ENCODE measurements at regions not wholly inside any gene's neighbourhood (a gene's known extent, or its start where the extent isn't known, plus 50 kb on each side); places are given as distances from the start of the nearest gene placed in this dataset.
"Not testable (repeated sequence)": the region's sequence is repeated elsewhere in the genome, so short reads cannot be mapped to it uniquely, and the experiment has no call there.

DNA sequence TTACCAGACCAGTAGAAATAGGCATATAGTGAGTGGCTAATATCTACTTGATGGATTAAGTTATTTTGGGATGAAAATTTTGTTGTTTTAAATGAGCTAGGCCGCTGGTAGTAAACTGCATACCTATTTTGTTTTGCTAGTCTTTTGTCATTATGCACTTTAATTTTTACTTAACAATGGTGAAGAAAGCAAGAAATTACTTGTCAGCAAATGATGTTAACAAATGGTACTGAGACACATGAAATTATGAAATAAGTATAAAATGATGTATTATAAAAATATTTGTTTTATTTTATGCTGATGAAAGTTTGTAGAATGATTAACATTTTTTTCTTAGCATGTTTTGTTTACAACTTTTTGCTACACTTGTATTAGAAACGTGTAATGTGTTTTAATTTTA is 807.7 kb downstream of the TBC1D32 start:
- no peak for DNase-seq (ENCODE audit: low read depth in 2 of 2, low spot score in 1 of 2)

DNA sequence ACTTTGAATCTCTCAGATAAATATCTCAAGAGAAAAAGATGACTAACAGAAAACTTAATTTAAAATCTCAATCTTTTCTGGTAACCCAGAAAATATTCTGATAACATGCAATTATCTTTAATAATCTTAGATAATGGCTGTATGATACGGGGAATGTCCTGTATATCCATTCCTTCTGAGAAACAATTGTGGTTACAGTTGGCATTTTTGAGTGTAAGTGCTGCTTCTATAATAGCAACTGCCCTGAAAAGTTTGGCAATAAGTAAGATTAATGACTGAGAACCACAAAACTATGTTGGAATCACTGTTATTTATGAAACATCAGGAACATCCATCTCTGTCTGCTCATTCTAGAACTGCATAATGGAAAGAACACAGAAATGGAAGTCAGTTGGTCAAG is 819.7 kb downstream of the TBC1D32 start:
- no peak for DNase-seq (ENCODE audit: low read depth in 2 of 2, low spot score in 1 of 2)

DNA sequence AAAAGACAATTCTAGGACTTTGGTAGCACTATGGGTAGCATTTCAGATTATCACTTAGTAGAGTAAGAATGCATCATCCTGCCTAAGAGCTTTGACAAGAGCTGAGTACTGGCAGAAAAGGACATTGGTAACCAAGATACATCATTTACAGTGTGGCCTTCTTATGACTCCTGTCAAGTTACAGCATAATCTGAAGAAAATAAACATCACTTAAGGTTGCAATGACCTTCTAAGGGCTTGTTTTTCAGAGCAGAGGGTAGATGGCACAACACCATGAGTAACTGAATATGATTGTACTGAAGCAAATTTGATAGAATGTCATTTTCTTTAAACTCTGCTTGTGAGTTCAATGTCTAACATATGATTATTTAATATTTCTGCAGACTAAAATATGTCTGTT is 822.6 kb downstream of the TBC1D32 start:
- DNase-seq (ENCODE audit: low read depth in 2 of 2, low spot score in 1 of 2), result no peak

DNA sequence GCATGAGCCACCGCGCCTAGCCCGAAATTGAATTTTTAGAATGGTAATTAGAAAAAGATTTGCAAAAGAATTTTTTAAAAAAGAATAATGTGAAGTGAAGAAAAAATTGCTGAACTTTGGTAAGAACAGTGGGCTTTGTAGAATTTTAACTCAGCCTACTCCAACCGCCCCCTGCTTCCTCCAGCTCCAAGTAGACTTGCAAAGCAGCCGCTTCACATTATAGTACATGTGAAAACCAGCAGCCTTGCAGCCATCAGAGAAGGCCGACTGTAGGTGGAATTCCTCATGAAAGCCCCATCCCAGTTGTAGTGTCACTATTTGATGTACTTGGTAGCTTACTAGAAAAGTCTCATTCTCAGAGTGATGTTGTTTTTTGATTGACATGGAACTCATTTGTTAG is 835.6 kb downstream of the TBC1D32 start:
- no peak for DNase-seq (ENCODE audit: low read depth in 2 of 2, low spot score in 1 of 2)

DNA sequence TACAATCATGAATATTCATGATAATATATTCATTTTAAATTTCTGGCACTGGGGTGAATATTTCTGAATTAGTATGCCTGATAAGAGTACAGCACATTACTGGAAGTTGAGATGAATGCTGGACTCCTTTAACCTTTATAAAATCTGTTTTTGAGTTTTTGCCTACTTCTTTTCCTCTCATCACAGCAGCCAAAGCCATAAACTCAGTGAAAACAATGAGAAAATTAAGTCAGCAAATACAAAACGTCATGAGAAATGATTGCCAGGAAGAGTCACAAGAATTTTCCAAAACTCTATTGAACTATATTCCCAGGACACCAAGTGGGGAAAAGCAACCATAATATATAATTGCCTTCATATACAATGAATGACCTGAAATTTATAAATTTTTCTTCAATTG is 837.6 kb downstream of the TBC1D32 start:
- DNase-seq (ENCODE audit: low read depth in 2 of 2, low spot score in 1 of 2), result no peak

DNA sequence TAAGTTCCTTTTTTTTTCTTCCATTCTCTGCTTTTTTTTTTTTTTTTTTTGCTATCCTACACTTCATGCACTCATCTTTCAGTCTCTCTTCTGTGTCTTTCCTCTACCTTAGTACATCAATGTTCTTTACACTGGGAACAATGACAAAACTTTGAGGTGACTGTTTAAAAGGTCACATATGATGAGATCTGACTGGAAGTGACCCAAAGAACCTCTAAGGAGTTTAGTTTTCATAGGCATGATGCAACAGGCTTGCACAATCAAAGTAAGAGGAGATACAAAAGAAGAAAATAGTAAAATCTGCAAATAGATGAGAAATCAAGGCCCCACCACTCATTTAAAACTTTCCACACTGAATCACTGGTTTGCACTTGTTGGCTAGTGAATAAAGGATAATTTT is 840.8 kb downstream of the TBC1D32 start:
- DNase-seq (ENCODE audit: low read depth in 2 of 2, low spot score in 1 of 2), result no peak

DNA sequence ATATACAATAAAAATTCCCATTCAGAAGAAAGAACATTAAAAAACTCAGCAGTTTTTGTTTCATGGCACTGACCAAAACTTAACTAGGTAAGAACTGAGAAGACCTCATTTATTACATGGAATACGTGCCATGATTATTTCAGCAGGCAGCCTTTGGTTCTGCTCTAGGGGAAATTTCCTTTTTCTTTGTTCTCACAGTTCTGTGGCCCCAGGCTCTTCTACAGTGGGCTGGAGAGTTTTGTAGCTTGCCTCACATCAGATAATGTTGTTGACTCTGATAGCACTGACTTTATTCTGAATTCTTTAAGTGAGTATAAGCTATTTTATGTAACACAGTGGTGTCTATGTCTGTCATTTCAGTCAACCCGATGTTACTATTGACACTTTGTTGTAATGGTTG is 844.3 kb downstream of the TBC1D32 start:
- DNase-seq (ENCODE audit: low read depth in 2 of 2, low spot score in 1 of 2), result no peak

DNA sequence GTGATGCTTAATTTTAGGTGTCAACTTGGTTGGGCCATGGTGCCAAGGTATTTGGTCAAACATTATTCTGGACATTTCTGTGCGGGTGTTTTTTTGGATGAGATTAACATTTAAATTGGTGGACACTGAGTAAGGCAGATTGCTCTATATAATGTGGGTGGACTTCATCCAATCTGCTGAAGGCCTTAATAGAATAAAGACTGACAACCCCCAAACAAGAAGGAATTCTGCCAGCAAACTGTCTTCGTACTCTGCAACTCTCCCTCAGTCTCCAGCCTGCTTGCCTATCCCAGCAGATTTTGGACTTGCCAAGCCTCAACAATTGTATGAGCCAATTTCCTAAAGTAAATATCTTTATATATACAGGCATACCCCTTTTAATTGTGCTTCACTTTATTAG is 850.1 kb downstream of the TBC1D32 start:
- DNase-seq (ENCODE audit: low read depth in 2 of 2, low spot score in 1 of 2), result no peak

DNA sequence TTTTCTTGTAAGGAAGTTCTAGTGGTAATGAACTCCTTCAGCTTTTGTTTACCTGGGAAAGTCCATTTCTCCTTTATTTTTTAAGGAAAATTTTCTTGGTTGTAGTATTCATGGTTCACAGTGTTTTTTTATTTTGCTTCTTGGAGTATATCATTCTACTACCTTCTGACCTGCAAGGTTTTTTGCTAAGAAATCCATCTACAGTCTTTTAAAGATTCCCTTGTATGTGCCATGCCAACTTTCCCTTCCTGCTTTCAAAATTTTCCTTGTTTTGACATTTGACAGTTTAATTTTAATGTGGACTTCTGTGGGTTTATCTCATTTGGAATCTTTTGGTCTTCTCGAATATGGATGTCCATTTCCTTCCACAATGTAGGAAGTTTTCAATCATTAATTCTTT is 855.6 kb downstream of the TBC1D32 start:
- DNase-seq (ENCODE audit: low read depth in 2 of 2, low spot score in 1 of 2), result no peak

DNA sequence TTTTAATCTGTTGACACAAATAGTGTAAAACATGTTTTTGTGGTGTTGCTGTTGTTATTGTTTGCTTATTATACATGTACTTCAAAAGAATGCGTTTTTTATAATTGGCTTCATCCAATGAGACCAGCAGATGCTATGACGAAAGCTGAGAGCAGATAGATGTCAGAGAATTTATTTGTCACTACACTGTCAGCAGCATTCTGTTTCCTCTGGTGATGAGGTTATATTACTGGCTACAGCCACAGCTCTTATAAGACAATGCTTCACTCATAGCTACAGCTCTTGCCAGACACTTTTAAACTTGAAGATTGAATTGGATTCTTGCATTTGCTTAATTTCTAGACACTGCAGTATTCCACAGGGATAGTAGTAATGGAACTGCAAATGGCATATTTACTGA is 860.5 kb downstream of the TBC1D32 start:
- DNase-seq (ENCODE audit: low read depth in 2 of 2, low spot score in 1 of 2), result no peak

DNA sequence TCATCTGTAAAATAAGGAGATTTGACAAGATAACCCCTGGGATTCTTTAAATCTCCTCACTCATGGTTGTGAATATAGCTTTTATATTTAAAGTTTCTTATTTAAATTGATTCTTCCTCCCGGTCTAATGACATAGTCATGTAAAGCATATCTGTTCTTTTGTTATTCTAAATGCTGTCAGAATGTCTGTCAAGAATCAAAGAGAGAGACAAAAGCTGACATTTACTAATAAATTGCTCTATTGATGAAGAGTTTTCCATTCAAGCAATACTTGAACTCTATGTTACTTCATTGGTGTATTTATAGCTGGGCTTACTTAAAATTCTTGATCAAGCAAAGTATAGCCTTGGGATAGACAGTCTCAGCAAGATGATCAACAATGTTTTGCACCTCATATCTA is 865.8 kb downstream of the TBC1D32 start:
- DNase-seq (ENCODE audit: low read depth in 2 of 2, low spot score in 1 of 2), result no peak

DNA sequence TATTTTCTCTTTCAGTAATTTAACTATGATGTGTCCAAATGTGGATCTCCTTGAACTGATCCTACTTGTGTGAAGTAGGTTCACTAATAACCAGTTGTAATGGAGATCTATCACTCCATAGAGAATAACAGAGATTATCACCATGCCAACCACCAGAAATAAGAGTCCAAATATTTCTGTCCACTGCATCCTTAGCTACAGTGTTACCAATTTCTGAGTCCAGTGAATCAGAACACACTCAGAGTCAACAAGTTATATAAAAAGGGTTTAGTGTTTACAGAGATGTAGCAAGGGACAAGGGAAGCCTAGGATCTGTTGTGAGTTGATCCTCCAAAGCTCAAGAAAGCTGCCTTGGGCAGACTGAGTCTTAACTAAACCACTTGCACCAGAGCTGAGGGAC is 882.8 kb downstream of the TBC1D32 start:
- no peak for DNase-seq (ENCODE audit: low read depth in 2 of 2, low spot score in 1 of 2)

DNA sequence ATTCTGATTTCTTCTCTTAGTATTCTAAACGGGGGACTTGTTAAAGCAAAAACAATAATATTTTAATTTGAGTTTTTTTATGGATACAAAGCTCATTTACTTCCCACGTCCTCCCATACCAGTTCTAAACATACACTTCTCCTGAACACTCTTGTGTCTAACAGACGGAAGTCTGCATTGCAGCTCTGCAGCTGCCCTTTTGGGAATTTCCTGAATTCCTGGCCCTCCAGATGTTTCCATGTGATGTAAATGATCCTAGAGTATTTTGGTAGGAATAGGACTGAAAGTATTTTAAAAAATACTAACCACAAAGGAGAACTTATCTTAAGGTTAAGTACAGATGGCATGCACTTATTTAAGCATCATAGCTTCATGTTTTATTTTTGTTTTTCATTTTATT is 886.7 kb downstream of the TBC1D32 start:
- no peak for DNase-seq (ENCODE audit: low read depth in 2 of 2, low spot score in 1 of 2)

DNA sequence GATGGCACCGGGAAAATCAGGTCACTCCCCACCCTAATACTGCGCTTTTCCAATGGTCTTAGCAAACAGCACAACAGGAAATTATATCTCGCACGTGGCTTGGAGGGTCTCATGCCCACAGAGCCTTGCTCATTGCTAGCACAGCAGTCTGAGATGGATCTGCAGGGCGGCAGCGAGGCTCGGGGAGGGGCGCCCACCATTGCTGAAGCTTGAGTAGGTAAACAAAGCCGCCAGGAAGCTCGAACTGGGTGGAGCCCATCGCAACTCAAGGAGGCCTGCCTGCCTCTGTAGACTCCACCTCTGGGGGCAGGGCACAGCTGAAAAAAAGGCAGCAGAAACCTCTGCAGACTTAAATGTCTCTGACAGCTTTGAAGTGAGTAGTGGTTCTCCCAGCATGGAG is 901.4 kb downstream of the TBC1D32 start:
- DNase-seq (ENCODE audit: low read depth in 2 of 2, low spot score in 1 of 2), result not testable (repeated sequence)

DNA sequence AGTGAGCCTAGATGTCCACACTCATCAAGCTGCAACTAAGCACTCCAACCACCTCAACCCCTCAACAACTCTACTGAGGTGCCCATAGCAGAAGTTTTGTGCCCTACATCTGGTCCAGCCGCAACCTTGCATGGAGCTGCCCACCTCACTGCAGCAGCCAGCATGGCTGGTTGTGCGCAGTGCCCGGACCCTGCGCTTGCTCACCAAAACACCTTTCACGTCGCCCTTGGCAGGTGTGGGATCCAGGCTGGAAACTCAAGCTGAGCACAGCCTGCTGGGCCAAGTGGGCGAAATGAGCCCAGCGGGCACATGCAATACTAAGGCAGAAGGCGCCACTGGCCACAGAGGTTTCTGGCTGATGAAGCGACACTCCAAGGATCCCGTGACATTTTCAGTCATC is 902.4 kb downstream of the TBC1D32 start:
- no peak for DNase-seq (ENCODE audit: low read depth in 2 of 2, low spot score in 1 of 2)

DNA sequence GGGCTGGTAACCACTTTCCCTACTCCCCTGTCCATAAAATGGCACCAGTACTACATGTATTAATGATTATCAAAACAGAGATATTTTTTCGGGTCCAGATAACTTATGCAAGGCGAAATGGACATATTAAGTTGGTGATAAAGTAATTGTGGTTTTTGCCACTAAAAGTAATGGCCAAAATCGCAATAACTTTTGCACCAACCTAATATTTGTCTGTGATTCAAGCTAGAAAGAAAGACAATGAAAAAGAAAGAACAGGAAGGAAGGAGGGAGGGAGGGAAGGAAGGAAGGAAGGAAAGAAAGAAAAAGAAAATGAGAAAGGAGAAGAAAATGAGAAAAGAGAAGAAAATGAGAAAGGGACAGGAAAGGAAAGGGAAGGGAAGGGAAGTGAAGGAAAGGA is 922.9 kb downstream of the TBC1D32 start:
- no peak for DNase-seq (ENCODE audit: low read depth in 2 of 2, low spot score in 1 of 2)

DNA sequence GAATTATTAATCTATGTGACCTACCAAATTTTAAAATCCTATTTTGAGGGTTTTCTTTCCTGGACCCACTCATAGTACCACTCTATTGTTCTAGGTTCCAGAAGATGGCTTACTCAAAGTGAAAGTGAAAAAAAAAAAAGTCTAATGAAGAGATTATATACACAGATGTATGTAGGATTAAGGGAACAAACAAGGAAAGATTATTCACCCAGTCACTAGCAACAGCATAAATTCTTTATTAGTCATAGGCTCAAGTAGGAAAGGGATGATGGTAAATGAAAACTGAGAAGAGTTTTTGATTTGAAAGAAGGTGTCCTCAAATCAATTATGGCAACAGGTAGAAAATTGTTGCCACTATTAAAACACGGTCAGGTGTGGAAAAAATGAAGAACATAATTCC is 923.7 kb downstream of the TBC1D32 start:
- DNase-seq (ENCODE audit: low read depth in 2 of 2, low spot score in 1 of 2), result no peak

DNA sequence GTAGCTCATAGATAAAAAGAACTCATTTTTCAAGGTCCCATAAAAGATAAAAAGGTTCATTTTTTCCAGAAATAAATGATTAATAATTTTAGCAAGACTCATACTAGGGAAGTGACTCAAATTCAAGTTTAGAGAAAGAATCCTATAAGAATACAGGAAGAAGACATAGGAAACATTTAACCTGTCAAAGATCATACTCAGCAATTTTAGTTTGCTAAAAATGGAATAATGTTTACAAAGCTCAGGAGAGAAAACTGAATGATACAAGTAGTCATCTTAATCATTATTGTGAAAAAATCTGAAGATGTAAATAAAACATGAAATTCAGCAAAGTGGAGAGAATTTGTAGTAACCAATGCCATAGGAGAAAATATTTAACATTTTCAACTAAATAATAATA is 926.6 kb downstream of the TBC1D32 start:
- no peak for DNase-seq (ENCODE audit: low read depth in 2 of 2, low spot score in 1 of 2)

DNA sequence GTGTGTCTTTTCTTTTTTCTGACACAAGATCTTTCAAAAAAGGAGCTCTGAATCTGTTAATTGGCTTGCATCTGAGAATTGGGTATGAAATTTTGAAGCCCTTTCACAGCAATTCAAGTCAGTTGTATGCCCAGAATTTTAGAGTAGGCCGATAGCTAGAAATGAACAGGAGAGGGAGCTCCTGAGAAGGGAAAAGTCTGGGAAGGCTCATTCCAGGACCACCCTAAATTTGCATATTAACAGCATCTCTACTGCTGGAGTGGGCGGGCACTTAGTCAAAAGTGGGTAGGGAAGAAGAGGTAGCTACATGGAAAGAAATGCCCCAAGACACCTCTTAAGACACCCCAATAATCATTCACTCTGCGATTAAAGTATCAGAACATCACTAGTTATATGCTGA is 928.3 kb downstream of the TBC1D32 start:
- DNase-seq (ENCODE audit: low read depth in 2 of 2, low spot score in 1 of 2), result no peak

DNA sequence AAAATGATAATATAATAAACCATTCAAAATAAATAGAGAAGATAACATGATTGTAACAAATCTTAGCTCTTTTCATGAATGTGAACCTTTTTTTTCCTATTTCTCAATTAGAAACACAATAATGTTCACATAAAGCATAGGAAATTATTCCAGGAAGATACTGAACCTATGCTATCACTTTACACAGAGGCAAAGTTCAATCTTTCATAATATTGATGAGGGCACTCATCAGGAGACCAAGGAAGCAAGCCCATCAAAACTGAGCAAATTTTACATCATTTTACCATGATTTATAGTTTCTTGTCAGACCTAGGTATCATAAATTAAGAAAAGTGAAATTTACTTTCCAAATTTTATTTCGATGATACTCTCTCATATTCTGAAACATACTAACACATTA is 938.5 kb downstream of the TBC1D32 start:
- no peak for DNase-seq (ENCODE audit: low read depth in 2 of 2, low spot score in 1 of 2)

DNA sequence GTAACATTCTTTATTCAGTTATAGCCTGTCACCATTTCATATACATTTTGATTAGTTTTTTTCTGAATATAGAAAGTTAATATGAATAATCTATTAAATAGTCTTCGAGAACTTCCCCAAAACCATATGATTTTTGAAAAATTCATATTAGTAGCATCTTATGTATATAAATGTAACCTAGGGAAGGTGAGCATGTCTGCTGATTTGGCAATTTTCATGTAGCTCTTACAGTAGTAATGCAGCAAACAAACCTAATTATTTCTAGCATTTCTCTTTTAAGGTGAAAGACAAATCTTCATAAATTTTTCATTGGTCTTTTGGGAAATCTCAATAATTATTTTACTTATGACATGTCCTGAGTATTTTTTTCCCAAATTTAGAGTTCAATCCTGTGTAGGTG is 939.0 kb downstream of the TBC1D32 start:
- no peak for DNase-seq (ENCODE audit: low read depth in 2 of 2, low spot score in 1 of 2)

DNA sequence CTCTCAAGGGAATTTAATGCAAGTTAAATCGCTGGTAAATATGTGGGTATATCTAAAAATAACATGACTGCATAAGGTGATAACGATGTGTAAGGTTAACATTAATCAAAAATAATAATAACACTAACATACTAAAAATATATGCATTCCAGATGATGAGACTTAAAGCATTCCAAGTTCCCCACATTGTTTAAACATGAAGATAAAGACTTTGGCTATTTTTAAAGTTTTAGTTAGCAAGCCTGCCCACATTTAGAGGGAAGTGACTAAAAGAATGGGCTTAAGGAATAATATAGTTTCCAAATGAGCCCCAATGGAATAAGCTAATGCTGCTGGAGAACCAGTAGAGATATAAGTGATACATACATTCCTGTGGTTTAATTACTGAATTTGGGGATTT is 941.3 kb downstream of the TBC1D32 start:
- DNase-seq (ENCODE audit: low read depth in 2 of 2, low spot score in 1 of 2), result no peak

DNA sequence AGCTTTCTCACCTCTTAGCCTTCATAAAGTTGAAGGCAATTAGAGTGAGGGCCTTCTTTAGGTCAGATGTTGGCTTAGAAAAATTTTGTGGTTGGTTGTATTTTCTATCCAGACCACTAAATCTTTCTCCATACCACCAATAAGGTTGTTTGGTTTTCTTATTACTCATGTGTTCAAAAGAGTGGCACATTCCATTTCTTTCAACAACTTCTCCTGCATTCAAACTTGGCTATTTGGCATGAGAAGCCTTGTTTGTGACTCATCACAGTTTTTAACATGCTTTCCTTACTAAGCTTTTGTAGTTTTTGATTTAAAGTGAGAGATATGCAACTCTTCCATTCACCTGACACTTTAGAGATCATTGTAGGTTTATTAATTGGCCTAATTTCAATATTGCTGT is 949.6 kb downstream of the TBC1D32 start:
- no peak for DNase-seq (ENCODE audit: low read depth in 2 of 2, low spot score in 1 of 2)

DNA sequence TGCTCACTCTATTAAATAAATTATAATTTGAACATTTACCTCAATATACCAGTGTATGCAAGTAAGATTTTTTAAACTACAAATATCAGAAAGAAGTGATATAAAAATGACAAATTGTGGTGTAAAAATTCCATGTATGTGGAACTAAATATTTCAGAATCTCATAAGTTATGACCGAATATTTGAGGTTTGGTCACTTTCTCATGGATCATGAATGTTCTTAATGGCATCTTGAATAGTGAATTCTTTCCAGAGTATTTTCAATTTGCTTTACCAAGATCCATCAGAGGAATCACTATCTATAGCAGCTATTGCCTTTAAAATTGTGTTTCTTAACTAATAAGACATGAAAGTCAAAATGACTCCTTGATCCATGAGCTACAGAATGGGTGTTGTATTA is 950.6 kb downstream of the TBC1D32 start:
- no peak for DNase-seq (ENCODE audit: low read depth in 2 of 2, low spot score in 1 of 2)

Measured in stimulated activated CD8-positive, alpha-beta memory T cell treated with anti-CD3 and anti-CD28 coated beads, Interleukin-4, amount 100 ng/mL, for 1 hour (primary cell).